ENCODE measurements at regions not wholly inside any gene's neighbourhood (a gene's known extent, or its start where the extent isn't known, plus 50 kb on each side); places are given as distances from the start of the nearest gene placed in this dataset.

DNA sequence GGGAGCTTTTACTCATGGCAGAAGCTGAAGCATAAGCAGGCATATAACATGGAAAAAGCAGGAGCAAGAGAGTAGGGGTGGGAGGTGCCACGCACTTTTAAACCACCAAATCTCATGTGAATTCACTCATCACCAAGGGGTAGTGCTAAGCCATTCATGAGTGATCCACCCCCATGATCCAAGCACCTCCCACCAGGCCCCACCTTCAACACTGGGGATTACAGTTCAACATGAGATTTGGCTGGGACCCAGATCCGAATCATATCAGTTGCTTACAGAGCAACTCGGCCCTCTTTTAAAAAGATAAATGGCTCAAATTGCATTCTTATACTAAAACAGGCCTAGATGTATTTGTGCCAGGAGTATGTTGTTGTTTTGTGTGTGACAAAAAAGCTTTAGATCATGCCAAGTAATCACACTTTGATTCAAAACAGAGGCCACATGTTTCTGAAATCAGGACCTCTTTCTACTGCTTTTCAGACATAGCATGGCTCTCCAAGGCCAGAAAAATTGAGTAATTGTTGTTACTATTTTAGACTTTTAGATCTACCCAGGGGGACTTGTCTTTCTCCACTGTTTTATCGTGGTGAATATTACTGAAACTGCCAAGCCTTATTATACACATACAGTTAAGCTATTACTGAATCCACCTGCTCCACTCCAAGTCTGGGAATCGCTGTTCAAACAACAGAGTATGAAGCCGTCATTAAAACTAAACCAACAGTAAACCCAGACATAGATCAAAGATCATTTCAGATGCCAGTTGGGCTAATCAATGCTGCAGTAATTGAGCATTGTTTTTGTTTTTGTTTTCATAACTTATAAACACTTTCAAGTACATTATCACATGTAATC lies 163.3 kb downstream of the KCNJ2 start:
- TF ChIP-seq, protein P1, sequence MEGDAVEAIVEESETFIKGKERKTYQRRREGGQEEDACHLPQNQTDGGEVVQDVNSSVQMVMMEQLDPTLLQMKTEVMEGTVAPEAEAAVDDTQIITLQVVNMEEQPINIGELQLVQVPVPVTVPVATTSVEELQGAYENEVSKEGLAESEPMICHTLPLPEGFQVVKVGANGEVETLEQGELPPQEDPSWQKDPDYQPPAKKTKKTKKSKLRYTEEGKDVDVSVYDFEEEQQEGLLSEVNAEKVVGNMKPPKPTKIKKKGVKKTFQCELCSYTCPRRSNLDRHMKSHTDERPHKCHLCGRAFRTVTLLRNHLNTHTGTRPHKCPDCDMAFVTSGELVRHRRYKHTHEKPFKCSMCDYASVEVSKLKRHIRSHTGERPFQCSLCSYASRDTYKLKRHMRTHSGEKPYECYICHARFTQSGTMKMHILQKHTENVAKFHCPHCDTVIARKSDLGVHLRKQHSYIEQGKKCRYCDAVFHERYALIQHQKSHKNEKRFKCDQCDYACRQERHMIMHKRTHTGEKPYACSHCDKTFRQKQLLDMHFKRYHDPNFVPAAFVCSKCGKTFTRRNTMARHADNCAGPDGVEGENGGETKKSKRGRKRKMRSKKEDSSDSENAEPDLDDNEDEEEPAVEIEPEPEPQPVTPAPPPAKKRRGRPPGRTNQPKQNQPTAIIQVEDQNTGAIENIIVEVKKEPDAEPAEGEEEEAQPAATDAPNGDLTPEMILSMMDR (IDR thresholded peaks at IDR 0.05), result no peak
- Histone ChIP-seq H3K9me3 (no peaks in the 10 kb centered on the region), H3K27me3 (no peaks in the 10 kb centered on the region), H3K36me3 (no peaks in the 10 kb centered on the region), H3K4me1 (no peaks in the 10 kb centered on the region), H3K4me3 (no peak overlapping the region), H3K27ac (no peak overlapping the region)
- no peak for DNase-seq
- intact Hi-C loops (cut with DNase I; ENCODE audit: low total_unique reads), result loop anchor here (10.0 kb wide), 1 partner anchor 88 kb away; no protein-coding TSS in a partner anchor

GRCh38 chr17:70336411-70336810 lies 167.1 kb downstream of the KCNJ2 start:
- no peak overlapping the region for H3K4me3 ChIP-seq
- TF ChIP-seq, protein P1 (IDR thresholded peaks at IDR 0.05), result no peak
- H3K27ac ChIP-seq, result no peak overlapping the region
- H3K9me3 ChIP-seq, result no peaks in the 10 kb centered on the region
- intact Hi-C loops (cut with DNase I; ENCODE audit: low total_unique reads), result loop anchor here (10.0 kb wide), 1 partner anchor 92 kb away; no protein-coding TSS in a partner anchor
- H3K27me3 ChIP-seq, result no peaks in the 10 kb centered on the region
- no peak for DNase-seq
- no peaks in the 10 kb centered on the region for H3K4me1 ChIP-seq
- no peaks in the 10 kb centered on the region for H3K36me3 ChIP-seq

- Histone ChIP-seq H3K4me1 (no peaks in the 10 kb centered on the region), H3K4me3 (no peak overlapping the region), H3K27me3 (no peaks in the 10 kb centered on the region), H3K36me3 (no peaks in the 10 kb centered on the region), H3K27ac (no peak overlapping the region), H3K9me3 (no peaks in the 10 kb centered on the region)
- intact Hi-C loops (cut with DNase I; ENCODE audit: low total_unique reads), result loop anchor here (10.0 kb wide), 1 partner anchor 94 kb away; no protein-coding TSS in a partner anchor
- DNase-seq, result no peak
- TF ChIP-seq, protein P1 (IDR thresholded peaks at IDR 0.05), result no peak
Observed at GRCh38 chr17:70338946-70339354, 169.6 kb downstream of the KCNJ2 start.

DNA sequence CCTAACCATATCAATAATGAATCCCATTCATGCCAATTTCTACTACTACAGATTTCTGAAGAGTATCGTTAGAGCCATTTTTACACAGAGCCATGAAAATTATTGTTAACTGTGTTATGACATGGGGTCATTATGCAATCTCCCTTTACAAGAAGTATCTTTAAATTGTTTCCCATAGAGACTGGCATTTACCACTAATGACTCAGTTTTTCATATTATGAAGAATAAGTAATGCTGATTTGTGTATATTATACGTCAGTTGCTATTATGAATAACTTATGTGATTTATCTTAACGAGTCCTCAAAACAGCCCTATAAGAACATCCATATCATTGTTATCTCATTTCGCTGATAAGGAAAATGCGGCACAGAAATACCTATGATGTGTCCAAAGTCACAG lies 173.8 kb downstream of the KCNJ2 start:
- TF ChIP-seq, protein P1 (IDR thresholded peaks at IDR 0.05), result no peak
- intact Hi-C loops (cut with DNase I; ENCODE audit: low total_unique reads), result no loop called here
- no peak for DNase-seq
- Histone ChIP-seq H3K9me3 (no peaks in the 10 kb centered on the region), H3K27ac (no peak overlapping the region), H3K27me3 (no peaks in the 10 kb centered on the region), H3K4me1 (no peaks in the 10 kb centered on the region), H3K4me3 (no peak overlapping the region), H3K36me3 (no peaks in the 10 kb centered on the region)

- no peaks in the 10 kb centered on the region for H3K36me3 ChIP-seq
- TF ChIP-seq, protein P1 (IDR thresholded peaks at IDR 0.05), result no peak
- no peak for DNase-seq
- no peak overlapping the region for H3K27ac ChIP-seq
- H3K4me3 ChIP-seq, result peak overlapping the region in 1 of 2 donors; percentile 15
- H3K4me1 ChIP-seq, result no peaks in the 10 kb centered on the region
- H3K9me3 ChIP-seq, result no peaks in the 10 kb centered on the region
- no peaks in the 10 kb centered on the region for H3K27me3 ChIP-seq
- intact Hi-C loops (cut with DNase I; ENCODE audit: low total_unique reads), result no loop called here
Observed at GRCh38 chr17:70344386-70345060, 175.2 kb downstream of the KCNJ2 start.

All from tibial artery (tissue), 4 donors.